ENCODE measurements at regions not wholly inside any gene's neighbourhood (a gene's known extent, or its start where the extent isn't known, plus 50 kb on each side); places are given as distances from the start of the nearest gene placed in this dataset.

- 84 to 96% (median 93%) methylated on average over 2 of the region's 2 CpGs for WGBS, 4 donors
- ATAC-seq (no peak), DNase-seq (no peak)
- H3K4me3 ChIP-seq = no peak overlapping the region
- intact Hi-C loops (cut with DNase I) = no loop called here
- H3K9me3 ChIP-seq = no peaks in the 10 kb centered on the region
- H3K27ac ChIP-seq = no peak overlapping the region
- H3K4me1 ChIP-seq = no peaks in the 10 kb centered on the region
- no peaks in the 10 kb centered on the region for H3K27me3 ChIP-seq
- H3K36me3 ChIP-seq = no peaks in the 10 kb centered on the region
- TF ChIP-seq POLR2A (IDR thresholded peaks at IDR 0.05) = no peak
- TF ChIP-seq CTCF (IDR thresholded peaks at IDR 0.05) = no peak
Observed at GRCh38 chrX:3468031-3468430, 121.6 kb upstream of the MXRA5 start.

- 56 to 78% (median 59%) methylated on average over 5 of the region's 5 CpGs for WGBS, 4 donors
- no peak for TF ChIP-seq CTCF (IDR thresholded peaks at IDR 0.05)
- no peak for TF ChIP-seq POLR2A (IDR thresholded peaks at IDR 0.05)
- peak in 1 of 4 donors; percentile 72 for ATAC-seq
Observed at GRCh38 chrX:3465017-3465416, 118.6 kb upstream of the MXRA5 start.

GRCh38 chrX:3462166-3462508, 115.7 kb upstream of the MXRA5 start:
- Histone ChIP-seq H3K4me3 (no peak overlapping the region), H3K36me3 (no peaks in the 10 kb centered on the region), H3K4me1 (peaks cover 0 to 5% (median 0%) of the 10 kb centered on the region in 12 donors), H3K27me3 (no peaks in the 10 kb centered on the region), H3K9me3 (no peaks in the 10 kb centered on the region), H3K27ac (no peak overlapping the region)
- TF ChIP-seq CTCF (IDR thresholded peaks at IDR 0.05) (no peak), POLR2A (IDR thresholded peaks at IDR 0.05) (no peak)
- 62 to 78% (median 74%) methylated on average over 4 of the region's 4 CpGs for WGBS, 4 donors
- no peak for DNase-seq
- intact Hi-C loops (cut with DNase I) = no loop called here
- ATAC-seq = no peak

More at GRCh38 chrX:3465017-3465416, 118.6 kb upstream of the MXRA5 start:
- H3K27me3 ChIP-seq = no peaks in the 10 kb centered on the region
- DNase-seq = no peak
- peaks cover 0 to 5% (median 0%) of the 10 kb centered on the region in 12 donors for H3K4me1 ChIP-seq
- H3K4me3 ChIP-seq = no peak overlapping the region
- intact Hi-C loops (cut with DNase I) = no loop called here
- H3K9me3 ChIP-seq = no peaks in the 10 kb centered on the region
- H3K27ac ChIP-seq = peak overlapping the region in 1 of 12 donors; percentile 4
- no peaks in the 10 kb centered on the region for H3K36me3 ChIP-seq

- DNase-seq = no peak
- intact Hi-C loops (cut with DNase I) = no loop called here
- no peak for ATAC-seq
- Histone ChIP-seq H3K27me3 (no peaks in the 10 kb centered on the region), H3K36me3 (no peaks in the 10 kb centered on the region), H3K9me3 (no peaks in the 10 kb centered on the region), H3K27ac (peak overlapping the region in 1 of 12 donors; percentile 7), H3K4me3 (no peak overlapping the region), H3K4me1 (peaks cover 0 to 5% (median 0%) of the 10 kb centered on the region in 12 donors)
- no peak for TF ChIP-seq CTCF (IDR thresholded peaks at IDR 0.05)
- TF ChIP-seq POLR2A (IDR thresholded peaks at IDR 0.05) = no peak
- 73 to 83% (median 80%) methylated on average over 12 of the region's 12 CpGs for WGBS, 4 donors
Observed at GRCh38 chrX:3461397-3462165, 115.1 kb upstream of the MXRA5 start.

All from heart left ventricle (tissue), 16 donors.